ENCODE measurements at regions not wholly inside any gene's neighbourhood (a gene's known extent, or its start where the extent isn't known, plus 50 kb on each side); places are given as distances from the start of the nearest gene placed in this dataset.

- TF ChIP-seq POLR2A (IDR thresholded peaks at IDR 0.05) = no peak
- no peak for TF ChIP-seq CTCF (IDR thresholded peaks at IDR 0.05)
Measured at GRCh38 chr7:24477398-24478136, 95.7 kb upstream of the PALS2 start.

Measured in esophagus squamous epithelium (tissue), 4 donors.